OCI-M1 (cell line): ENCODE measurements at regions not wholly inside any gene's neighbourhood (a gene's known extent, or its start where the extent isn't known, plus 50 kb on each side); places are given as distances from the start of the nearest gene placed in this dataset.
A peak's percentile ranks its signal among the peaks of the same experiment; 100 is the strongest.
"Not testable (repeated sequence)": the region's sequence is repeated elsewhere in the genome, so short reads cannot be mapped to it uniquely, and the experiment has no call there.

Experiments used
- DNase-seq: peaks from one replicate; lab custom pipeline; 2025; lab: John Stamatoyannopoulos, UW

- DNase-seq, result no peak
Measured at GRCh38 chr3:117003501-117003900, 293.9 kb downstream of the TUSC7 start.

GRCh38 chr3:117005274-117005673 is 295.7 kb downstream of the TUSC7 start:
- DNase-seq, result no peak

DNA sequence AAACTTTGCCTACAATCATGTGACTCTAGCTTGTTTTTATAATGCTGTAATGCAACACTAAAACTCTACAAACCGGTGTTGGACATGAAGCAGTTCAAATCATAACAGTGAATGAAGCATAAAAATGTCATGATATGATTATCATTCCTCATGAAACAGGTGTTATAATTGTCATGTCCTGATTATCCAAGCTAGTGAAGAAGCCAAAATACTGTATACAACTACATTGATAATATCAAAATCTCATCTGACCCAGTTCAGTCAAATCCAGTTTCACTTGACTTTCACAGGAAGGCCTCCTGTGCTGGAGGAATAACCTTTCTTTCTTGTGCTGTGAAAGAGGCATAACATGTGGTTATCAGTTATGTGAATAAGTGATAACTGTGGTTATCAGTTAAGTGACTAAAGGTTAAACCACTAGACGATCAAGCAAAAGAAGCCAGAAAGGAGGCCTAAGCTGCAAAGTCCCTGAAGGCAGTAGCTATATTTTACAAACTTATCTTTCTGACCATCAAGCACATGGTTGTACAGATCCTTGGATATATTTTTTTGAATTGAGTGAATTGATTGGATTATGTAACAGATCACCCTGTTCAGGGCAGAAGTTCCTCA is 296.4 kb downstream of the TUSC7 start:
- DNase-seq, result peak; percentile 14

GRCh38 chr3:117010318-117010717 is 300.7 kb downstream of the TUSC7 start:
- peak; percentile 48 for DNase-seq

GRCh38 chr3:117011687-117012250 is 302.2 kb downstream of the TUSC7 start:
- DNase-seq, result no peak

GRCh38 chr3:117016378-117016777 is 306.8 kb downstream of the TUSC7 start:
- no peak for DNase-seq

GRCh38 chr3:117017135-117017894 is 307.7 kb downstream of the TUSC7 start:
- peak; percentile 79 for DNase-seq

DNA sequence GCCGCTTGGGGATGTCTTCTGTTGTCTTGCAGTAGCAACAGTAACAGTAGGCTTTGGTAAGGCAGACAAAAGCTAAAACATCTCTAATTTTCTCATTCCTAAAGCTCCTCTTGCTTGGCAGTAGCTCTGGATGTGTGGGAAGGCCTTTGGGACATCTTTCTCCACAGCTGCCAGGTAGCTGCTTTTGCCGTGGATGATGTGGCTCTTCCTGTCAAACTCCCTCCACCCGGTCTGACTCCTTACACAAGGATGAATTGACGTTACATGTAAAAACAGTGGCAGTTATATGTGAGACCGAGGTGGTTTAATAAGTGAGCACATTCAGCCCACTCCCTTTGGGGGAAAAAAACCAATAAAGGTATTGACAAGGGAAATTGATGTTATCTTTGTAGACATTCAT is 309.1 kb downstream of the TUSC7 start:
- no peak for DNase-seq

- peak; percentile 91 for DNase-seq
Measured at GRCh38 chr3:117019082-117019713, 309.6 kb downstream of the TUSC7 start.

- DNase-seq, result no peak
Measured at GRCh38 chr3:117026401-117026800, 316.8 kb downstream of the TUSC7 start.

DNA sequence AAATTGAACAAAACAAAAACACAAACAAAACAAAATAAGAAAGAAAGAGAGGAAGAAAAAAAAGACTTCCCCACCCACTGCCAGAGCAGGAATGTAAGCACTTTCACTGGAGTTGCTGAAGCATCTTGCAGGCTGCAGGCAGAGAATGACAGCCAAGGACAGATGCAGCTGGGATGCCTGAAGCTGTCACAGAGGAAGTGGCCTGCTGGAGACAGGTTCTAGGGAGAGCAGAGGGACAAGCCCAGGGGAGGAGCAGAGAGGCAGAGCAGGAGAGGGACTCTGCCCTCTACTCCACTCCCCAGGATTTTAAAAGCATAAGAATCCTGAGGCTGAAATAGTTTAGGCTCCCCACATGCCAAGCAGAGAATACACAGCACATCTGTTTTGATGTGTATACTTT is 326.2 kb downstream of the TUSC7 start:
- no peak for DNase-seq

DNA sequence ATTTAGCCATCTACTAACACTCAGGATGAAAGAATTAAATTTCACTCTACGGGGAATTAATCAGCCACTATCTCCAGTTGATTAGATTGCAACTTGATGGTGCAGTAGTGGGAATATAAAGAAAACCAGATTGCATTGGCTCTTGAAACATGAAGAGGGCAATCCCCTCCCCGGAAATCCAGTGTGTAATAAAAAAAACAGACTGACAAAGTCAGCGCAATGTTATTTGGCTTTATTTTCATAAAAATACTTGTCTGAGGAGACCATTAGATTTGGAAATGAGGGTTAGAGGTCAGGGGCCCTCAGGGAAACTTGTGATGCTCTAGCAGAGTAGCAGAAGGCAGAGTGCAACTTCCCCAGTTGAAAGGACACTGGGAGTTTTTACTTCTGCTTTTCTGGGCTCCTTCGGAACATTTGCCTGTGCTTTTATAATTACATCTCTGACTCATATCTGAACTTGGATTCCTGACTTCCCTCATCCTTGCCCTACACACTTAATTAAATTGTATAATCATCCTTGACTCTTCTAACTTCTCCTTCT is 326.8 kb downstream of the TUSC7 start:
- DNase-seq, result peak; percentile 88

GRCh38 chr3:117045143-117045542 is 335.6 kb downstream of the TUSC7 start:
- peak; percentile 13 for DNase-seq

- DNase-seq, result no peak
Measured at GRCh38 chr3:117047951-117048705, 338.5 kb downstream of the TUSC7 start.

GRCh38 chr3:117052395-117052794 is 342.8 kb downstream of the TUSC7 start:
- DNase-seq, result no peak

DNA sequence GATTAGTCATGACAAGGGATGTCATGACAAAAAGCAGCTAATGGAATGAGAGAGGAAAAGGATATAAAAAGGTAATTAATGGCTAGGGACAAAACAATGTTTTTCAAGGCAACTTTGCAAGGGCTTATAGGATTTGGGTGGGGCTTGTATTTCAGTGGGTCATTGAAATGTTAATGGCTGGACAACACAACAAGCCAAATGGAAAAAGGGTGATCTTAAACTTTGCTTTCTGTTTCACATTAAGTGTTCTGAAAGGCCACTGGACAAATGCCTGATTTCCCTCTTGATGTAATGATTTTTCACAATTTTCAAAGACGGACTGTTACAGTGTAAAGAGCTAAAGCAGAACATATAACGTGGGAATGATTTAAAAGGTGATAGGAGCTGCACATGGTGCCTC is 345.0 kb downstream of the TUSC7 start:
- peak; percentile 27 for DNase-seq

GRCh38 chr3:117056946-117057345 is 347.4 kb downstream of the TUSC7 start:
- DNase-seq, result not testable (repeated sequence)

DNA sequence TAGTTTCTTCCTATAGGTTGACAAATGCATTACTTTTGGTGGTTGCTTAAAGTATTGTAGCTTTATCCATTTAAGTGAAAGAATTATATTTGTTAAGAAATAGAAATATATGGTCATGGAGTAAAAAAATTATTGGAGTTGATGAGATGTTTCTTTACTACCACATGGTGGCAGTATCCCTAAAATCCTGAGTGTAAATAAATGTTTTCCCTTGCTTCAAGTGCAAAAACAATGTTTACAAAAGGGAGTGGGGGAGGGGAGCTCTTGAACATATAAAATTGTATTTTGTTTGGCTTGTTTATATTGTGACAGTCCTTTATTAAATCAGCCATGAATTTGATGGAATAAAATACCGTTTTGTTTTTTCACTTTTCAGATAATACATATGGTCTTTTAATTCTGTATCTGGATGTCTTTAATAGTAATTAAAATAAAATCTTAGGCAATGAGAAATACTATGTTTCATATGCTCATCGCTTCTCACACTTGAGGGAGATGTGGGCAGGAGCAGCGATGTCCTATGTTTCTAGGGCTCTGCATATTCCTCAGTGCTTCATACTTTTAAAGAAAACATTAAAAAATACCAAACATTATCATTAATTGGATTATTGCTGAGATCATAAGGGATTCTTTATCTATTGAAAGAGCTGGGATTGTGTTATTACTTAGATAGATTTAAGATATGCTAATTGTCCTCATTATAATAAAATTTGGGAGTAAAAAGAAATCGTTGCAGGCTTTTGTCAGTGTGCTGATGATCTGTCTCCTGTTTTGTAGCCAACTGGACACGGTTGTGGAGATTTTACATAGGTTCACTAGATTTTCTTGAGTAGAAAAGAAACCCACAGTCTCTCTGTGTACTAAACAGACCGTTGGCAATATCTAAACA is 349.7 kb downstream of the TUSC7 start:
- peak; percentile 72 for DNase-seq

DNA sequence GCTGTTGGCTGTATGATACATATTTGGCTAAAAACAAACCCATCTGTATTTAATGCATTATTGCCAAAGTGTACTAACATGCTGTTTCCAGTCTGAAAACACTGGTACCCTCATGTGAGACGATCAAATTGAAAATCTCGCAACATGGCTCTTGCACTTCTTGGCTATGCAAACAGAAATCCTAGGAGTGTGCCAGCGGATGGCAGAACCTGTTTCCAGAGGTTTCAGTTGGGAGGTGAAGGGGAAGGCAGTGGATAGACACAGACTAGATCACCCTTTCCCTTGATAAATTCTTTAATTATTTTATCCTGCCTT is 350.3 kb downstream of the TUSC7 start:
- no peak for DNase-seq

DNA sequence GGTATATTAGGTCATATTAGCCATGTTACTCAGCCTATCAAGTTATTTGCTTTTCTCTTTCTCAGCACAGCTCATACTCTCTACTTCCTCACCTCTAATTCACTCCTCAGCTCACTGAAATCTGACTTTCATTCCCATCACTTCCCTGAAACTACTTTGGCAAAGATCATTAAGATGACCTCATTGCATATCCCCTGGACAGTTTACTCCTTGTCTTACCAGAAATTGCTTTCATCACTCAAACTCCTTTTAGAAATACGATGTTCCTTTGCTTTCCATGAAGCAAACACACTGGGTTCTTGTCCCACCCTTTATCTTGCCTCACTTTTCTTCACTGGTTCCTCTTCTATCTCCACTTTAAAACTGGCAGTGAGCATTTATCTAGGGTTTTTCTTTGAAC is 354.4 kb downstream of the TUSC7 start:
- peak; percentile 71 for DNase-seq

- DNase-seq, result no peak
Measured at GRCh38 chr3:117068301-117068700, 358.7 kb downstream of the TUSC7 start.
